T-helper 22 cell (primary cell): ENCODE measurements at regions not wholly inside any gene's neighbourhood (a gene's known extent, or its start where the extent isn't known, plus 50 kb on each side); places are given as distances from the start of the nearest gene placed in this dataset.
"Not testable (repeated sequence)": the region's sequence is repeated elsewhere in the genome, so short reads cannot be mapped to it uniquely, and the experiment has no call there.

ENCODE experiments used
- DNase-seq: peaks from one replicate; pipeline ENCODE4 v3.0.0-alpha.2; 2020; ENCODE audit warnings: low read depth

- no peak for DNase-seq
These were observed 195.7 kb upstream of the CCNH start for GRCh38 chr5:87608385-87608784.

- DNase-seq = no peak
These were observed 192.9 kb upstream of the CCNH start for GRCh38 chr5:87605663-87606062.

- DNase-seq = no peak
These were observed 187.0 kb upstream of the CCNH start for GRCh38 chr5:87599778-87600177.

GRCh38 chr5:87598460-87598859 lies 185.7 kb upstream of the CCNH start:
- DNase-seq = no peak

GRCh38 chr5:87594566-87594965 lies 181.8 kb upstream of the CCNH start:
- no peak for DNase-seq

- no peak for DNase-seq
These were observed 176.9 kb upstream of the CCNH start for GRCh38 chr5:87589587-87589986.

GRCh38 chr5:87588316-87588715 lies 175.6 kb upstream of the CCNH start:
- DNase-seq = no peak

- not testable (repeated sequence) for DNase-seq
These were observed 171.0 kb upstream of the CCNH start for GRCh38 chr5:87583704-87584103.

- DNase-seq = no peak
These were observed 169.4 kb upstream of the CCNH start for GRCh38 chr5:87582149-87582548.

- no peak for DNase-seq
These were observed 168.9 kb upstream of the CCNH start for GRCh38 chr5:87581661-87582060.

- DNase-seq = no peak
These were observed 166.9 kb upstream of the CCNH start for GRCh38 chr5:87579678-87580077.

GRCh38 chr5:87576867-87577266 lies 164.1 kb upstream of the CCNH start:
- DNase-seq = no peak

- not testable (repeated sequence) for DNase-seq
These were observed 163.6 kb upstream of the CCNH start for GRCh38 chr5:87576306-87576705.

GRCh38 chr5:87574106-87574505 lies 161.4 kb upstream of the CCNH start:
- DNase-seq = no peak

GRCh38 chr5:87572611-87573010 lies 159.9 kb upstream of the CCNH start:
- DNase-seq = no peak

- DNase-seq = no peak
These were observed 159.4 kb upstream of the CCNH start for GRCh38 chr5:87572090-87572489.

- DNase-seq = no peak
These were observed 157.6 kb upstream of the CCNH start for GRCh38 chr5:87570366-87570765.

- no peak for DNase-seq
These were observed 149.3 kb upstream of the CCNH start for GRCh38 chr5:87562068-87562467.

- no peak for DNase-seq
These were observed 147.8 kb upstream of the CCNH start for GRCh38 chr5:87560528-87560927.

- DNase-seq = no peak
These were observed 139.2 kb upstream of the CCNH start for GRCh38 chr5:87551911-87552310.

GRCh38 chr5:87541676-87542075 lies 128.9 kb upstream of the CCNH start:
- DNase-seq = no peak

GRCh38 chr5:87541033-87541432 lies 128.3 kb upstream of the CCNH start:
- no peak for DNase-seq

- no peak for DNase-seq
These were observed 127.1 kb upstream of the CCNH start for GRCh38 chr5:87539839-87540238.

- no peak for DNase-seq
These were observed 123.6 kb upstream of the CCNH start for GRCh38 chr5:87536365-87536764.

- no peak for DNase-seq
These were observed 123.0 kb upstream of the CCNH start for GRCh38 chr5:87535706-87536105.
